Tibial nerve (tissue), 4 donors: ENCODE measurements at regions not wholly inside any gene's neighbourhood (a gene's known extent, or its start where the extent isn't known, plus 50 kb on each side); places are given as distances from the start of the nearest gene placed in this dataset.

Source experiments
- EP300 ChIP-seq, 2 donors: sonication (generic); formaldehyde crosslinking; IDR thresholded peaks; one replicate each; pipeline ENCODE4 v1.6.1; 2017; ENCODE audit warnings: antibody characterized with exemption in 2 of 2, mild to moderate bottlenecking in 1 of 2
- POLR2A ChIP-seq, 2 donors: fragments of 450-650 bp; IDR thresholded peaks; one replicate each; pipeline ENCODE4 v1.6.1; 2017; ENCODE audit warnings: antibody characterized with exemption in 2 of 2, mild to moderate bottlenecking in 2 of 2, moderate library complexity in 2 of 2
- TF ChIP-seq, protein P1 (sequence below), 5 experiments: fragments of 200-600 bp in 3 of 5; fragments of 450-650 bp in 2 of 5; sonication (generic) in 3 of 5; IDR thresholded peaks; one replicate each; pipeline ENCODE4 v1.5.1; 2016 to 2019; ENCODE audit warnings: antibody characterized with exemption in 5 of 5, mild to moderate bottlenecking in 3 of 5, moderate library complexity in 2 of 5

DNA sequence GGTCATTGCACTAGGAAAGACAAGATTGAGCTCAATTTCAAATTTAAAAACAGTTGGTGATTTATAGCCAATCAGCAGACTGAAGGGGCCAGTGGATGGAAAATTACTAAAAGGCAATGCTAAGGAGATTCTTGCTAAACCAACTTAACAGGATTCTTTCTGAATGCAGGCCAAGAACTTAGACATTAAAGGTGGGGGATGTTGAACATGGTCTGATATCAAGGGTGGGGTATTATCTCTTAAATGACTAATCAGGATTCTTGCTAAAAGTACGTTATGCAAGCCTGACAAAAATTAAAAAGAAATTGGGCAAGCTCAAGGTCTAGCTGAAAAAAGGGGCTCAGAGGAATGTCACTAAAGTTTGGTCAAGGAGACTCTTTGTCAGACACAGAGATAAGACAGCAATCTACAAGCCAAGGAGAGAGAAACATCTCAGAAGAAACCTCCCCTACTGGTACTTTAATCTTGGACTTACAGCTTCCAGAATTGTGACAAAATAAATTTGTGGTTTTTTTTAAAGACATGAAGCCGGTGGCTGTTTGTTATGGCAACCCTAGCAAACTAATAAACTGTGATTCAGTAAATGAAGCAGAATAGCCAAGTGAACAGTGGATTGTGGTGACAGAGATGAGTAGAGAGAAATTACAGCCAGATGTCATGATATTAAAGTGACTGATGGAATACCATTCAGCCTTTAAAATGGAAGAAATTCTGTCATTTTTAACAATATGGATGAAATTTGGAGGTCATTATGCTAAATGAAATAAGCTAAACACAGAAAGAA, 120.3 kb upstream of the KLHL4 start:
- TF ChIP-seq, protein P1, sequence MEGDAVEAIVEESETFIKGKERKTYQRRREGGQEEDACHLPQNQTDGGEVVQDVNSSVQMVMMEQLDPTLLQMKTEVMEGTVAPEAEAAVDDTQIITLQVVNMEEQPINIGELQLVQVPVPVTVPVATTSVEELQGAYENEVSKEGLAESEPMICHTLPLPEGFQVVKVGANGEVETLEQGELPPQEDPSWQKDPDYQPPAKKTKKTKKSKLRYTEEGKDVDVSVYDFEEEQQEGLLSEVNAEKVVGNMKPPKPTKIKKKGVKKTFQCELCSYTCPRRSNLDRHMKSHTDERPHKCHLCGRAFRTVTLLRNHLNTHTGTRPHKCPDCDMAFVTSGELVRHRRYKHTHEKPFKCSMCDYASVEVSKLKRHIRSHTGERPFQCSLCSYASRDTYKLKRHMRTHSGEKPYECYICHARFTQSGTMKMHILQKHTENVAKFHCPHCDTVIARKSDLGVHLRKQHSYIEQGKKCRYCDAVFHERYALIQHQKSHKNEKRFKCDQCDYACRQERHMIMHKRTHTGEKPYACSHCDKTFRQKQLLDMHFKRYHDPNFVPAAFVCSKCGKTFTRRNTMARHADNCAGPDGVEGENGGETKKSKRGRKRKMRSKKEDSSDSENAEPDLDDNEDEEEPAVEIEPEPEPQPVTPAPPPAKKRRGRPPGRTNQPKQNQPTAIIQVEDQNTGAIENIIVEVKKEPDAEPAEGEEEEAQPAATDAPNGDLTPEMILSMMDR (IDR thresholded peaks at IDR 0.05): no peak
- TF ChIP-seq POLR2A (IDR thresholded peaks at IDR 0.05): no peak
- TF ChIP-seq EP300 (IDR thresholded peaks at IDR 0.05): no peak
